ENCODE measurements at regions not wholly inside any gene's neighbourhood (a gene's known extent, or its start where the extent isn't known, plus 50 kb on each side); places are given as distances from the start of the nearest gene placed in this dataset.

DNA sequence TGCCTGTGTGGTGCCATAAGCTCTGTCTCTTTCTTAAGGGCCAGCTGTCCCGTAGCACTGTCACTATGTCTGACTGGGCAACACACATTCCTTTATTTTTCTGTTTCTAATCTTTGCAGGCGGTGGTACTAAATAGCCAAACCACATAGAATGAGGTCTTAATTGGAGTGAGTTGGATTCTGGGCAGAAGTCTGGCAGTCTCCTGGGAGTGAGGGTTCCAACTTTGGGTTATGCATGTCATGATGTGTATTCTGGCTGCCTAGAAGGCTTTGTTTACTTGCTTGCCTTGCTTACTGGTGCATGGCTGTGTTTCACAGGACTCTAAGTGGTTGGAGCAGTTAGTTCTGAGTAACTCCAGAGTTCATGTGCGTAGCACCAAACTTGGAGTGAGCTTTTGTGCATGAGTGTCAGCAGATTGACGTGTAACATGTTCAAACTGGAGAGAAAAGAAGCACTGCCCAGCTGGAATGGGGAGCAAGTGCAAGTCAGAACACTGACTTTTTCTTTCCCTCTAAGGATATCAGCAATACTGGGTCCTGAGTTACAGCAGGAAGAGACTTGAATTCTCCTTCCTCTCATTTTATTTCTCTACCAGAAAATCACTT is 185.8 kb downstream of the PCSK1 start:
- CTCF ChIA-PET: interaction anchor here (1.2 to 2.0 kb wide), 2 partner anchors 28 to 90 kb away, joined by 3 to 4 read pairs; no protein-coding TSS in a partner anchor

DNA sequence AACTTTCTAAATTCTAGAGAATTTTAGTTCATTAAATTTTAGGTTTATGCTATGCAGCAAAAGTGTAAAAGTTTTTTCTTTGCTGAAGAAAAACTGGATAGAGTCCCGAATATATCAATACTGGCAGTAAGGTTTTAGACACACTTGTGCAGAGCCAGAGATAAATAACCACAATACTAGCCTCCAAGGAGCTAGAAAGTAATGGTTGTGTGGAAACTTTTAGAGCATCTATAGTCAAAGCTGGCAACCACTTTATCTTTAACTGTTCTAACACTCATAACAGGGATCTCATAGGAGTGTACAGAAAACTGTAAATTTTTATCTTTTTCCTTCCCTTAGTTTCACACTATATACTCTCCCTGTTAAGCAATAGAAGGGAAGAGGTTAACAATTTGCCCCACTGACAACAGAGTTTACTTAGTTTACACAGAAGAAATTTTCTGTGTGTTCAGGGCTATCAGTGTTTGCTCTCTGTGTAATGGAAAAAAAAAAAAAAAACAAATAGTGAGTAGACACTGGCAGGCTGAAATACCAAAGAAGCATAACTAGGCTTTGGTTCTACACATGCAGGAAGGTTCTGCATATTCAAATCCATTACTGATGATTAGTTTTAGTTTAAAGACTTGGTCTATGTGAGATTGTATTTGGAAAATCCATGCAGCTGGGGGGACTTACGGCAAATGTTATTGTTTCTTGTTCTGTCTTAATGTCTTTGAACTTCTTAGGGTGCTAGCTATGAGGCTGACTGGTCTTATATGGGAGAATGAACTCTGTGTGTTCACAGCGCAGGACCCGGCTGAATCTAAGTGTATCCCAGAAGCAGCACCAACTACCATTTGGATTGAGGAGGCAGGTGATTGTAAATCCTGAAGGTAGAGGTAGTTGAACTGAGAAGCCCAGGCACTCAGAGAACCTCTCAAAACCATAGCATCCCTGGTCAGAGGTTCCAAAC is 187.6 kb downstream of the PCSK1 start:
- TF ChIP-seq, protein P1, sequence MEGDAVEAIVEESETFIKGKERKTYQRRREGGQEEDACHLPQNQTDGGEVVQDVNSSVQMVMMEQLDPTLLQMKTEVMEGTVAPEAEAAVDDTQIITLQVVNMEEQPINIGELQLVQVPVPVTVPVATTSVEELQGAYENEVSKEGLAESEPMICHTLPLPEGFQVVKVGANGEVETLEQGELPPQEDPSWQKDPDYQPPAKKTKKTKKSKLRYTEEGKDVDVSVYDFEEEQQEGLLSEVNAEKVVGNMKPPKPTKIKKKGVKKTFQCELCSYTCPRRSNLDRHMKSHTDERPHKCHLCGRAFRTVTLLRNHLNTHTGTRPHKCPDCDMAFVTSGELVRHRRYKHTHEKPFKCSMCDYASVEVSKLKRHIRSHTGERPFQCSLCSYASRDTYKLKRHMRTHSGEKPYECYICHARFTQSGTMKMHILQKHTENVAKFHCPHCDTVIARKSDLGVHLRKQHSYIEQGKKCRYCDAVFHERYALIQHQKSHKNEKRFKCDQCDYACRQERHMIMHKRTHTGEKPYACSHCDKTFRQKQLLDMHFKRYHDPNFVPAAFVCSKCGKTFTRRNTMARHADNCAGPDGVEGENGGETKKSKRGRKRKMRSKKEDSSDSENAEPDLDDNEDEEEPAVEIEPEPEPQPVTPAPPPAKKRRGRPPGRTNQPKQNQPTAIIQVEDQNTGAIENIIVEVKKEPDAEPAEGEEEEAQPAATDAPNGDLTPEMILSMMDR (IDR thresholded peaks at IDR 0.05; ENCODE audit: control extremely low read depth, extremely low read depth, low read depth, missing control alignments): no peak
- ChIA-PET CTCF (interaction anchor here (1.4 kb wide), 1 partner anchor 40 kb away, joined by 3 read pairs; no protein-coding TSS in a partner anchor), POLR2A (no interaction called here)
- no peak for DNase-seq (ENCODE audit: extremely low spot score)

More for the DNA sequence above, 185.8 kb downstream of the PCSK1 start:
- DNase-seq (ENCODE audit: extremely low spot score): no peak
- POLR2A ChIA-PET: no interaction called here
- TF ChIP-seq, protein P1 (IDR thresholded peaks at IDR 0.05; ENCODE audit: control extremely low read depth, extremely low read depth, low read depth, missing control alignments): no peak

- POLR2A ChIA-PET: no interaction called here
- CTCF ChIA-PET: interaction anchor here (1.4 kb wide), 1 partner anchor 39 kb away, joined by 3 read pairs; no protein-coding TSS in a partner anchor
- TF ChIP-seq, protein P1 (IDR thresholded peaks at IDR 0.05; ENCODE audit: control extremely low read depth, extremely low read depth, low read depth, missing control alignments): no peak
- DNase-seq (ENCODE audit: extremely low spot score): no peak
Measured at GRCh38 chr5:96244696-96245095, 188.4 kb downstream of the PCSK1 start.

DNA sequence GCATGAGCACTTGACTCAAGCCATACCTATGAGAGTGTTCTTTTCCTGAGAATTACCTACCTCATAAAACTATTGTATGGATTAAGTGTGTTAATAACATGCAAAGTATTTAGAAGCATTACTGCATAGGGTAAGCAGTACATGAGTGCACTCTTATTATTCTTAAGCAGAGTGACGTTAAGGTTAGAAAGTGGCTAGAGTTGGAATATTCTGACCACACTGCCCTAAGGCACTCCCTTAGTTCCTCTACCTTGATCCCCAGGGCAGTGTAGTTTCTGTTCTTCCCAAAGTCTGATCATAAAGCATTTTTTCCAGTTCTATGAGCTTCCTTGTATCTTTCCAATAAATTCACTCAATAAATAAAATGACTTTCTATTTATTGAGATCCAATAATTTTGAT is 189.2 kb downstream of the PCSK1 start:
- CTCF ChIA-PET: interaction anchor here (0.6 to 1.4 kb wide), 2 partner anchors 11 to 39 kb away, joined by 3 read pairs; no protein-coding TSS in a partner anchor
- TF ChIP-seq, protein P1 (IDR thresholded peaks at IDR 0.05; ENCODE audit: control extremely low read depth, extremely low read depth, low read depth, missing control alignments): no peak

GRCh38 chr5:96243203-96243602 is 189.8 kb downstream of the PCSK1 start:
- TF ChIP-seq, protein P1 (IDR thresholded peaks at IDR 0.05; ENCODE audit: control extremely low read depth, extremely low read depth, low read depth, missing control alignments): no peak
- POLR2A ChIA-PET: no interaction called here
- CTCF ChIA-PET: no interaction called here
- DNase-seq (ENCODE audit: extremely low spot score): no peak

More for the DNA sequence above, 189.2 kb downstream of the PCSK1 start:
- no peak for DNase-seq (ENCODE audit: extremely low spot score)
- POLR2A ChIA-PET: no interaction called here

- DNase-seq (ENCODE audit: extremely low spot score): no peak
- POLR2A ChIA-PET: no interaction called here
- TF ChIP-seq, protein P1 (IDR thresholded peaks at IDR 0.05; ENCODE audit: control extremely low read depth, extremely low read depth, low read depth, missing control alignments): no peak
- CTCF ChIA-PET: no interaction called here
Measured at GRCh38 chr5:96242571-96242970, 190.5 kb downstream of the PCSK1 start.
